ENCODE measurements at regions not wholly inside any gene's neighbourhood (a gene's known extent, or its start where the extent isn't known, plus 50 kb on each side); places are given as distances from the start of the nearest gene placed in this dataset.

DNA sequence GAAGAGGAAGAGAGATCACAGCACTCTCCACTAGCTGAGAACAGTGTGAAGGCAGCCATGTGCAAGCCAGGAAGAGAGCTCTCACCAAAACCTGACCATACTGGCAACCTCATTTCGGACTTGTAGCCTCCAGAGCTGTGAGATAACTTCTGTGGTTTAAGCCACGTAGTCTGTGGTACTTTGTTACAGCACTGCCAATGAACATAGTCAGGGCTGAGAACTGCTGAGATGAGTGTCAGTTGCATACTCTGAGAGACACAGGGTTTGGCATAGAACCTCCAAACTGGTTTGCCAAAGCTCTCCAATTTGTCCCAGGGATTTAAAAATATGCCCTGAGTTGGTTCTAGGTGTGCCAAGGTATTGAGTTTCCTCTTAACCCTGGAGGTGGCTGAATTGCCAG, 218.6 kb downstream of the ATP23 start:
- Histone ChIP-seq H3F3A (ENCODE audit: insufficient read depth, low read length) (no peaks in the 10 kb centered on the region), H3K27ac (ENCODE audit: low read depth, low read length, poor library complexity, severe bottlenecking) (no peak overlapping the region), H3K4me3 (ENCODE audit: low read depth, low read length, poor library complexity, severe bottlenecking) (no peak overlapping the region), H3K4me1 (ENCODE audit: insufficient read depth, low read length, severe bottlenecking) (no peaks in the 10 kb centered on the region), H4K20me1 (ENCODE audit: insufficient read depth, low read length) (no peaks in the 10 kb centered on the region), H3K9me3 (ENCODE audit: low read length) (no peaks in the 10 kb centered on the region), H2AFZ (ENCODE audit: low read length) (no peak overlapping the region), H3K27me3 (ENCODE audit: insufficient read depth, low read length) (no peaks in the 10 kb centered on the region), H3K79me2 (ENCODE audit: insufficient read depth, low read length) (no peaks in the 10 kb centered on the region), H3K36me3 (ENCODE audit: insufficient read depth, low read length) (no peaks in the 10 kb centered on the region), H3K9me2 (ENCODE audit: low read depth, low read length) (no peaks in the 10 kb centered on the region), H3K4me2 (ENCODE audit: low read length) (no peak overlapping the region), H3K9ac (ENCODE audit: low read length) (no peak overlapping the region)
- TF ChIP-seq, protein P1, sequence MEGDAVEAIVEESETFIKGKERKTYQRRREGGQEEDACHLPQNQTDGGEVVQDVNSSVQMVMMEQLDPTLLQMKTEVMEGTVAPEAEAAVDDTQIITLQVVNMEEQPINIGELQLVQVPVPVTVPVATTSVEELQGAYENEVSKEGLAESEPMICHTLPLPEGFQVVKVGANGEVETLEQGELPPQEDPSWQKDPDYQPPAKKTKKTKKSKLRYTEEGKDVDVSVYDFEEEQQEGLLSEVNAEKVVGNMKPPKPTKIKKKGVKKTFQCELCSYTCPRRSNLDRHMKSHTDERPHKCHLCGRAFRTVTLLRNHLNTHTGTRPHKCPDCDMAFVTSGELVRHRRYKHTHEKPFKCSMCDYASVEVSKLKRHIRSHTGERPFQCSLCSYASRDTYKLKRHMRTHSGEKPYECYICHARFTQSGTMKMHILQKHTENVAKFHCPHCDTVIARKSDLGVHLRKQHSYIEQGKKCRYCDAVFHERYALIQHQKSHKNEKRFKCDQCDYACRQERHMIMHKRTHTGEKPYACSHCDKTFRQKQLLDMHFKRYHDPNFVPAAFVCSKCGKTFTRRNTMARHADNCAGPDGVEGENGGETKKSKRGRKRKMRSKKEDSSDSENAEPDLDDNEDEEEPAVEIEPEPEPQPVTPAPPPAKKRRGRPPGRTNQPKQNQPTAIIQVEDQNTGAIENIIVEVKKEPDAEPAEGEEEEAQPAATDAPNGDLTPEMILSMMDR (IDR thresholded peaks at IDR 0.05; ENCODE audit: low read length), result no peak
- TF ChIP-seq EZH2 (IDR thresholded peaks at IDR 0.05; ENCODE audit: borderline replicate concordance, low read length), result no peak

GRCh38 chr12:58161773-58162172, 220.4 kb downstream of the ATP23 start:
- H3K9ac ChIP-seq (ENCODE audit: low read length), result no peak overlapping the region
- no peaks in the 10 kb centered on the region for H3K79me2 ChIP-seq (ENCODE audit: insufficient read depth, low read length)
- no peak overlapping the region for H3K27ac ChIP-seq (ENCODE audit: low read depth, low read length, poor library complexity, severe bottlenecking)

DNA sequence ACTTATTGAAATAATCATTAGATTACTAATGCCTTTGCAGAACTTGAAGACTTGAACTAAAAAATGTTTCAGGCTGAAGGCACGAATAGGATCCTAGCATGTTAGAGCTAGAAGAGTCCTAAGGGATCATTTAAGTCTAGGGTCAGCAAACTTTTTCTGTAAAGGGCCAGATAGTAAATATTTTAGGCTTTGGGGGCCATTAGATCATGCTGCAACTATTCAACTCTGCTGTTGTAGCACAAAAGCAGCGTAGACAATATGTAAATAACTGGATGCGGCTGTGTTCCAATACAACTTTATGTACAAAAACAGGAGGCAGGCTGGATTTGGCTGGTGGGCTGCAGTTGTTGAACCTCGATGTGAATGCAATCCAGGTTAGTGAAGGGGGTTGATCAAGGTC, 221.7 kb downstream of the ATP23 start:
- Histone ChIP-seq H3K4me2 (ENCODE audit: low read length) (no peak overlapping the region), H3K4me1 (ENCODE audit: insufficient read depth, low read length, severe bottlenecking) (no peaks in the 10 kb centered on the region), H3K36me3 (ENCODE audit: insufficient read depth, low read length) (no peaks in the 10 kb centered on the region), H2AFZ (ENCODE audit: low read length) (no peak overlapping the region), H3K27me3 (ENCODE audit: insufficient read depth, low read length) (no peaks in the 10 kb centered on the region), H3K27ac (ENCODE audit: low read depth, low read length, poor library complexity, severe bottlenecking) (no peak overlapping the region), H3F3A (ENCODE audit: insufficient read depth, low read length) (no peaks in the 10 kb centered on the region), H3K79me2 (ENCODE audit: insufficient read depth, low read length) (no peaks in the 10 kb centered on the region), H3K9me3 (ENCODE audit: low read length) (no peaks in the 10 kb centered on the region), H3K9me2 (ENCODE audit: low read depth, low read length) (no peaks in the 10 kb centered on the region), H4K20me1 (ENCODE audit: insufficient read depth, low read length) (no peaks in the 10 kb centered on the region), H3K4me3 (ENCODE audit: low read depth, low read length, poor library complexity, severe bottlenecking) (no peak overlapping the region), H3K9ac (ENCODE audit: low read length) (no peak overlapping the region)
- TF ChIP-seq EZH2 (IDR thresholded peaks at IDR 0.05; ENCODE audit: borderline replicate concordance, low read length), result no peak
- TF ChIP-seq, protein P1 (IDR thresholded peaks at IDR 0.05; ENCODE audit: low read length), result no peak

More at GRCh38 chr12:58161773-58162172, 220.4 kb downstream of the ATP23 start:
- Histone ChIP-seq H3K9me3 (ENCODE audit: low read length) (no peaks in the 10 kb centered on the region), H4K20me1 (ENCODE audit: insufficient read depth, low read length) (no peaks in the 10 kb centered on the region), H3F3A (ENCODE audit: insufficient read depth, low read length) (no peaks in the 10 kb centered on the region), H2AFZ (ENCODE audit: low read length) (no peak overlapping the region), H3K9me2 (ENCODE audit: low read depth, low read length) (no peaks in the 10 kb centered on the region), H3K36me3 (ENCODE audit: insufficient read depth, low read length) (no peaks in the 10 kb centered on the region), H3K4me3 (ENCODE audit: low read depth, low read length, poor library complexity, severe bottlenecking) (no peak overlapping the region), H3K27me3 (ENCODE audit: insufficient read depth, low read length) (no peaks in the 10 kb centered on the region), H3K4me2 (ENCODE audit: low read length) (no peak overlapping the region), H3K4me1 (ENCODE audit: insufficient read depth, low read length, severe bottlenecking) (no peaks in the 10 kb centered on the region)
- TF ChIP-seq EZH2 (IDR thresholded peaks at IDR 0.05; ENCODE audit: borderline replicate concordance, low read length), result no peak
- TF ChIP-seq, protein P1 (IDR thresholded peaks at IDR 0.05; ENCODE audit: low read length), result no peak
